IPS DF 19.7 (cell line): ENCODE measurements at regions not wholly inside any gene's neighbourhood (a gene's known extent, or its start where the extent isn't known, plus 50 kb on each side); places are given as distances from the start of the nearest gene placed in this dataset.
"Not testable (repeated sequence)": the region's sequence is repeated elsewhere in the genome, so short reads cannot be mapped to it uniquely, and the experiment has no call there.

Experiments
- DNase-seq: peaks from one replicate; pipeline ENCODE4 v3.0.0-alpha.2; 2013; ENCODE audit warnings: low read depth, low spot score

DNA sequence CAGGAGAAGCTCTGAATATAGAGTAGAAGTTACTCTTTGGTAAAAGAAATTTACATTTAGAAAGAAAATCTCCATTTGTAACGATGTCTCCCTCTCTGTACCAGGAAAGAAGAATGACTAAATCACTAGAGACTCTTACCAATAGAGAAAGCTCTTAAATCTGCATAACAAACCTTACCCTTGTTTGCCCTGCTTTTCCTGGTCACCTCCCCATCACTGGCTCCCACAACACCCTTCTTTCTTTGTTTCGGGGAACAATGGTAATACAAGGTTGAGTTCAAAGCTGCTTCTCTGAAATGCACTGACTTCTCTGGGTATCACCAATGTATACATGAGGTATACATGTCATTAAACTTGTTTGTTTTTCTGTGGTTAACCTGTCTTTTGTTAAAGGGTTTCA, 351.1 kb upstream of the FLRT2 start:
- peak; percentile 23 for DNase-seq

DNA sequence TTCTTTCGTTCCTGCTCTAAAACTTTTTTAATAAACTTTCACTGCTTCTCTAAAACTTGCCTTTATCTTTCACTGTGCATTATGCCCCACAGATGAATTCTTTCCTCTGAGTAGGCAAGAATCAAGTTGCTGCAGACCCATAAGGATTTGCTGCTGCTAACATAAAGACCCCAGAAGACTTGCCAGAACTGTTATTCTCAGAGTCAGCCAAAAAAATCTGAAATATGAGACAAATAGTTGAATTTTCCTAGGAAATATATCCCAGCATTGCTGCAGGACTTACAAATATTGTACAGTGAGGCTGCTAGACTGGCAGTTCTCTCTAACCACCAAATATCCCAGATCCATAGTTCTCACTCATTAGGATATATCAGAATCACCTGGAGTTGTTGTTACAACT, 349.1 kb upstream of the FLRT2 start:
- DNase-seq = no peak

DNA sequence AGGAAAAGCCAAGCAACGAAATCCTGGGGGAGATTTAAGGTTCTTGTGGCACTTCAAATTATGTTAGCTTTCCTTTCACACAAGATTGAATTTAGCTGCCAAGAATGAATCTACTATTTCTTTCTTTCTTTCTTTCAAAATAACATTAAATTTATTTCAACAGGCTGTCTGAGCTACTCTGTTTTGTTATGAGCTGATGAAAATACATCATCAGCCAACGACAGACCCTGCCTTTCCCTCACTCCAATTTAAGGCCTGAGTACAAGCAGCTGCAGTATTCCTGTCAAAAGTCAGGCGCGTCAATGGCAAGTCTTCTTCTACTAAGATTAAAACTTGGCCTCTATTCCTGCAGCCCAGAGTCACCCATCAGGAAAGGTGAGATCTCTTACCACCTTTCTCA, 347.7 kb upstream of the FLRT2 start:
- DNase-seq = no peak

DNA sequence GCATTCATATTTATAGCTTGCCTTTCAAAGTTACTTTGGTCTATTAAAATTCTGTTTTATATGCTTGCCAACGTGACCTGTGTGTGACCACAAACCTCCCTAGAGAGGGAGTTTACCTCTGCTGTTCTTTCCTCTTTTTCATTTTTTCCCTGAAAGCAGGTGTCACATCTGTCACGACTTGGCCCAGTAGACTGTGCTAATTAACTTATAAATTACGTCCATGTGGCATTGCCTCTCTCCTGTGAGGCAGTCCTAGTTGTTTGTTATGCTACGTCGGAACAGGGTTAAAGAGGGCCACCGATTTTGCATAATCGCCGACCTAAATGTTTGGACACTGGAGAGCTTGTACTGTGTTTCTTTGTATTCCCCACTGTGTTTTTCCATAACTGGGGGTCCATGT, 343.9 kb upstream of the FLRT2 start:
- DNase-seq = no peak

DNA sequence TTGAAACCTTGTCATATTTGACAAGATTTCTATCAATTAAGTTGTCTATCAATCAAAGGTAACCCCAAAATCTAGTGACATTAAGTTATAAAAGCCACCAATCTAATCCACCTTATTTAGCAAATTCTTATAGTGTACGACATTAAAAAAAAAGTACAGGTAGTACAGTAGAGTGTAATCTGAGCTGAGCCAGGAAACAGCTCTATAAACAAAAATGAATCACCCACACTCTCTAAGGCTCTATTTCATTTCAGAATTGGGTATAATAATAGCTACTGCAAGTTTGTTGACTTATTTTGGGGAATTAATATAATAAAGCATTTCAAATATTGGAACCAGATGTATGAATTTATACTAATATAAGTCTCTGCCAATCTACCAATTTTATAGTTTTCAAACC, 342.4 kb upstream of the FLRT2 start:
- DNase-seq = no peak

DNA sequence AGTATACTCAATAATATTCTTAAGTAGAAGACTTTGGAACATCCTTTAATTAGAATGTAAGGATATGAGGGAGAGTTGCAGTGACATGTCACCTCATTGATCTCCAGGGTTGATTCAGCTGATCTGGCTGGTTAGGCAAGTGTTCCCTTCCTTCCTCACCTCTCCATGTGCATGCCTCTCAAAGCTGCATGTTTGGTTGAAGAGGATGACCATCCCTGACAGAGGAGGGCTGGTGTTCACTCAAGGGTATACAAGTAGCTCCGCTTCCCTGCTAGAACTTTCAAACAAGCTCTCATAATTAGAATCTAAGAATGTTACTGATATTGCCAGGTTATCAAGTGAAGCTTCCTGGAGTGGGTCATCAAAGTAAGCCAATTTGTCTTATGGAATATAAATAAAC, 341.1 kb upstream of the FLRT2 start:
- DNase-seq = no peak

DNA sequence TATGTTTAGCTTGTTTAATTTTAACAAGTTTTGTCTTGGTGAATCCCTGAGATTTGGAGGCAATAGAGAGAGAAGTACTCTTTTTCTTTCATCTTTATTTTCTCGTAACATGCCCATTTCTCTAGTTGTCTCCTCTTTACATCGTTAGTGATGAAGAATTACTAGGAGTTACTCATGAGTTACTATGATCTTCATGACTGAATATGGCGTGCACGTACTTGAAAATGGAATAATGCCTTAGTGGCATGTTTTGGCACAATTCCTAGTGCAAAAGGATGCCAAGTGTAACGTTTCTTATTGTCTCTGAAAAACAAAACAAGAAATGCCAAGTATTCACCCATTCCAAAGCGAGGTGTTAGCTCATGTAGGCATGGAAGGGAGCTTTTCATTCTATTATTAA, 340.7 kb upstream of the FLRT2 start:
- DNase-seq = not testable (repeated sequence)

DNA sequence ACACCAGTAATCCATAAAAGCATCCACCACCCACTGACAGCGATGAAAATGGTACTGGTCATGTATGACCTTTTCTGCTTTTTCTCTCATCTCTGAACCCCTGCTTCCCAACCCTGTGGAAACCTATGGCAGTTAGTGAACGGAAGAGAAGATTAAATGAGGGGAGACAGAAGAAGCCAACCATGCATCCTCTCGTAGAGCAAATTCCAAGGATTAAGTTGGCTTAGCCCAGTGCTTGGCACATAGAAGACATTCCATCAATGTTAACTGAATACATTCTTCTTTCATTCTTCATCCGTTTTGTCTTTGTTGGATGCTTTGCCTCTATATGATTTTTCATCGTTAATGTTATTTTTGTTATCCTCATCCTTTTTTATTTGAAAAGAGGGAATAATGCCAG, 339.7 kb upstream of the FLRT2 start:
- DNase-seq = no peak

DNA sequence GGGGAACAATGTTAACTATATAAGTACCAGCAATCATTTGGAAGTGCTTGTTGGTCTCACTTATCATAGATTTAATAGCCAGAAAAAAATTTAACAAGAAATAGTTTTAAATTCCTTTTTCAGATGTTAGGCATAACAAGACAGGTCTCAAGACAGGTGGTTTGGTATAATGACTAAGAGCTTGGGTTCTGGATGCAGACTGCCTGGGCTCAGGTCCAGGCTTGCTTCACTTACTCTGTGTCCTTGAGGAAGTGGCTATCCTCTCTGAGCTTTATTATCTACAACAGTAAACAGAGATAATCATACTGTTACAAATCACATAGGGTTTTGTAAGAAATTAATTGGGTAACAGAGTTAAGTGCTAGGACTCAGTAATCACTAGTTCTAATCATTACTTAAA, 338.0 kb upstream of the FLRT2 start:
- DNase-seq = no peak

DNA sequence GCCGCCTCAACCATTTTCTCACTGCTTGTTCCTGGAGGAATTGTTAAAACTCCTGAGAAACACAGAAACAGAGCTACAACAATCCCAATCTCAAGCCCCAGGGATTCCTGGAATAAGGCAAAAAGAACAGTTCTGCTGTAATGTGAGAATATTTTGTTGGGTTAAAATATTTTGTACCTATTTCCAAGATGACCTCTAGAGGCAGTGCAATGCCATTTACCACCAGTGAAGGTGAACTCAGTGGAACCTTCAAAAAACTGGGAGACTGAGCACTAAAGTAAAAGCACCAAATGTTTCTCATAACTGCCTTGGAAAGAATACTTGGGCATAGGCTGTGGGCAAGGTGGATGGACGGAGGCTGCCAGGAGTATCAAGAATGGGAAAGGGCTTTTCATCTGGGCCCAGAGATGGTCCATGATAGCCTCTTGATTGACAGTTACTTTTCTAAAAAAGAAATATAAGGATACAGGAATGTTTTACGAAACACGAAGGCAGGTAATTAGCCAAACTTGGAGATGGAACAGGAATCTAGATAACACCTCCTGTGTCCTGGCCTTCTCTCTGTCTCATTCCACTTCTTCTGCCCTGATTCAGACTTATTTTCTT, 334.0 kb upstream of the FLRT2 start:
- no peak for DNase-seq

DNA sequence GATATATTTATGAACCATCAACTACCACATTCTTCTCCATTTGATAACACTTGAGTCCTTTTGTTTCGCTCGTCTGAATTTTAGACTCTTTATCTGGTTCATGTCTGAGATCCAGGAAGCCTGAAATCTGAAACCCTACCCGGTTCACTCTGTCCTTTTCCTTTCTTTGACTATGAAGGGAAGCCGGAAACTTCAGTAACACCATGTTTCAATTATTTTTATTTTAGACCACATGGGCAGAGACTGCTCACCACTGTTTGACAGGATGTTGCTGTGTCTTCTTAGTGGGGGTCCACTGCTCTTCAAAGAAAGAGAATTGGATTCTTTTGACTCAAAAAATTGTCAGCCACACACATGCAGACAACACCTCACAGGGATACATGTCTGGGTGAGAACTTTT, 331.9 kb upstream of the FLRT2 start:
- DNase-seq = no peak

DNA sequence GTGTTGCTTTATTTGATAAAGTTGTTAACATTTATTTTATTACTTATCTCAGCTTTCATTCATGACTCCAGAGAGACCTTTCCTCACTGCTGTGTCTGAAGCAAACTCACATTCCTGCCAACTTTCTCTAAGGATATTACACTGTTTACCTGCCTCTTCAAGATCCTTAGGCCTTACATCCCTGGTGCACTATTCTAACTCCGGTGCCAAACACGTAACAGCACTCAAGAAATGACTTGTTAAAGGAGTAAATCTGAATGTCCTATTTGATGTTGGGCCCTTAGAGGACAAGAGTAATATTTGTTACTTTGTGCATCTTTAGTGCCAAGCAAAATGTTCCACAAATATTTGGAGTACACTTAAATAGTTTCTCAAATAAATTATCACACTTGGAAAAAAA, 324.1 kb upstream of the FLRT2 start:
- no peak for DNase-seq

DNA sequence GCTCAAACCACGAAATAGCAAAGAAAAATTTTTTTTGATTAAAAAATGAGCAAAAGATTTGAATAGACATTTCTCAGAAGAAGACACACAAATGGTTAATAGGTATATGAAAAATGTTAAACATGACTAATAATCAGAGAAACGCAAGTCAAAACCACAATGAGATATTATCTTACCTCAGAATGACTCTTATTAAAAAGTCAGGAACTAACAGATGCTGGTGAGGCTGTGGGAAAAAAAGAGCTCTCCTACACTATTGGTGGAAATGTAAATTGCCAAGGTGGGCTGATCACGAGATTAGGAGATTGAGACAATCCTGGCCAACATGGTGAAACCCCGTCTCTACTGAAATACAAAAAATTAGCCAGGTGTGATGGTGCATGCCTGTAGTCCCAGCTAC, 315.5 kb upstream of the FLRT2 start:
- no peak for DNase-seq

DNA sequence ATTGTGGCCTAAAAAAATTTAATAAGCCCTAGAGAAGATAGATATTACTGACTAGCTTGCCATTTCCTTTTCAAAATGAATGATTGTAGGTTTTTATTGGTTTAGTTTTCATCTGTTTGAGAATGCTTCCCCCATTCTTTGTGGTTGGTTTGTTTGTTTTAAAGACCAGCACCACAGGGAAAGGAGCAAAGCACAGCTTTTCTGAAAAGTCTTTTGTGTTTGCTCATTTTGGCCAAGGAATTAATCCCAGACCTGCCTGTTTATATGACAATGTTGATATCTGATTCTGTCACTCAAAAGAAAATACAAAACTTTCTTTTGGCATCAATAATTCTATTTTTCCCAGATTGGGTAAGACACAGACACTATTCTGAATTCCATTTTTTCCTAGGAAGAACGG, 312.5 kb upstream of the FLRT2 start:
- DNase-seq = no peak

DNA sequence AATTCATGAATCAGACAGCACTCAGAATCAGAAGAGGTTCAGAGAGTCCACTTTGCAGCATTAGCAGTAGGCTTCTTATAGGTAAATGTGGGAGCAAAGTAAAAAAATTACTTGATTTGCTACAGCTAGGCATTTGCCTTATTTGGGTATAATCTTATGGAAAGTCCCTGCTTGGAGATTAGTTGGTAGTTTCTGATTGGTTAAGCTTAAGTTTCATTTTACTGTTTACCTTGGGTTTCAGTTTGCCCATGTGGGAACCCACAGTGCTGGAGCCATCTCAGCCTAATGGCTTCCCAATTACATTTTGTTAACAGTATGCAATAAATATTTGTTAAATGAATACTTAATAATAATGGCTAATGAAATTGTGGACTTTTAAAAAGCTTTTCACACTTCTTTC, 311.0 kb upstream of the FLRT2 start:
- DNase-seq = no peak

DNA sequence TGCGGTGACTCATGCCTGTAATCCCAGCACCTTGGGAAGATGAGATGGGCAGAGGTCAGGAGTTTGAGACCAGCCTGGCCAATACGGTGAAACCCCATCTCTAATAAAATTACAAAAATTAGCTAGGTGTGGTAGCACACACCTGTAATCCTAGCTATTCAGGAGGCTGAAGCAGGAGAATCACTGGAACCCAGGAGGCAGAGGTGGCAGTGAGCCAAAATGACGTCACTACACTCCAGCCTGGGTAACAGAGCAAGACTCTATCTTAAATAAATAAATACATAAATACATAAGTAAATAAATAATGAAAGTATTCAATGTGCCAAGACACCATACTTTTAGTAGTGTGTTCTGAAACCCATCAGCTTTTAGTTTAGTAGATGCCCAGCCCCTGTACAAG, 308.1 kb upstream of the FLRT2 start:
- no peak for DNase-seq

DNA sequence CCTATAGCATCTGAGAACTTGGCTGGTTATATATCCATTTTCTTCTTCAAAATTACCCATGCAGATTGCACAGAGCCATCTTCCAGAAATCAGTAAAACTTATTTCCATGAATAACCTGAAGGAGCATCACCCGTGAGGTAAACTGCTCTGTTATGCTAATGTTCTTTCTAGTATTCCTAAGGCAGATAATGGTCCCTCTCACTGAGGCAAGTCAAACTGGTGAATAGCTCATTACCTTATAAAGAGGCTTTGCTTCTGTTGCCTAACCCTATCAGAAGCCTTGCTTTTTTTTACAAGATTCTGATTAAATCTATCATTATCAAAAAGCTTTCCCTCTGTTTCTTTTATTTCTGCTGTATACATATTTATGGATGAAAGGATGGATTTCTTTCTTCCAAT, 307.6 kb upstream of the FLRT2 start:
- no peak for DNase-seq

DNA sequence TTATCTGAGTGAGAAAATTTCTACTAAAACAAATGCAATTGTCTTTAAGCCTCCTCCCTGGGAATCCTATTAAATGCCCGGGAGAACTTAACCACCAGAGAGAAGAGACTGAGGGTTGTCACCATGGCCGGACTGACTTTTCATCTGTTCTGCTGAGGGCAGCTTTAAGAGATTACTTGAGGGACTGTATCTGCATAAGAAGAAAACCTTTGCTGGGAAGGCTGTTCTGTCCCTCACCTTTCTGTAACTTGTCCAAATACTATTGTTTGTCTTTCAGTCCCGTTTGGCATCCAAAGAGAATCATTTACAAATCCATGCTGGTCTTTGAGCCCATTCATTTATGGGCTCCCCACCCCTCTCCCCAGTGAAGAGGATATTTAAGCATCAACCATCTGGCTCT, 306.3 kb upstream of the FLRT2 start:
- no peak for DNase-seq

DNA sequence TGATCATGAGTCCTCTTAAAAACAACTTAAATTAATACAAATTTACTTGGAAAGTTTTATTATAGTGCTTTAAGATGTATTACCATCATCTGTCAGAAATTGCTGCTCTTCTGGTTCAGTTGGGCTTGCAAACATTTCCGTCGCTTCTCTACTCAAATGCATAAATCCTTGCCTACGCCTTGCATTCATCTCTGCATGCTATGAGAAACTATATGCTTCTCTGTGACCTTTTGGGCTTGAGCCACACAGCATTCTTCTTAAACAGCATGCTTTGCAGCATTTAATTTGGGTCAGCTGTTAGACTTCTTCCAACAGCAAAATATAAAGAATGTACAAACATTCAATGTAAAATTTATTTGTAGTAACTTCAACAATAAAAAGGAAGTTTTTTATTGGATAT, 305.7 kb upstream of the FLRT2 start:
- no peak for DNase-seq

DNA sequence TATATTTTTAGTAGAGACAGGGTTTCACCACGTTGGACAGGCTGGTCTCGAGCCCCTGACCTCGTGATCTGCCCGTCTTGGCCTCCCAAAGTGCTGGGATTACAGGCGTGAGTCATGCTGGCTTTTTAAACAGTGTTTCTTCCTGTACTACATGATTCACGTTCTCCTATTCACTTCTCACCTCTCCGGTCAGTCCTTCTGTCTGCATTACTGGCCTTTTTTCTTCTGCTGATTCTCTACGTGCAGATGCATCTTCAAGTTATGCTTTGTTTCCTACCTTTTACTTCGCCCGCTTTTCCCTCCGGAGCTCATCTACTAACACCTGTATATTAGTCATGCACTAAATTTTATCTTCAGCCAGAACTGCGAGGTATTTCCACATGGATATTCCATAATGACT, 296.2 kb upstream of the FLRT2 start:
- DNase-seq = no peak

DNA sequence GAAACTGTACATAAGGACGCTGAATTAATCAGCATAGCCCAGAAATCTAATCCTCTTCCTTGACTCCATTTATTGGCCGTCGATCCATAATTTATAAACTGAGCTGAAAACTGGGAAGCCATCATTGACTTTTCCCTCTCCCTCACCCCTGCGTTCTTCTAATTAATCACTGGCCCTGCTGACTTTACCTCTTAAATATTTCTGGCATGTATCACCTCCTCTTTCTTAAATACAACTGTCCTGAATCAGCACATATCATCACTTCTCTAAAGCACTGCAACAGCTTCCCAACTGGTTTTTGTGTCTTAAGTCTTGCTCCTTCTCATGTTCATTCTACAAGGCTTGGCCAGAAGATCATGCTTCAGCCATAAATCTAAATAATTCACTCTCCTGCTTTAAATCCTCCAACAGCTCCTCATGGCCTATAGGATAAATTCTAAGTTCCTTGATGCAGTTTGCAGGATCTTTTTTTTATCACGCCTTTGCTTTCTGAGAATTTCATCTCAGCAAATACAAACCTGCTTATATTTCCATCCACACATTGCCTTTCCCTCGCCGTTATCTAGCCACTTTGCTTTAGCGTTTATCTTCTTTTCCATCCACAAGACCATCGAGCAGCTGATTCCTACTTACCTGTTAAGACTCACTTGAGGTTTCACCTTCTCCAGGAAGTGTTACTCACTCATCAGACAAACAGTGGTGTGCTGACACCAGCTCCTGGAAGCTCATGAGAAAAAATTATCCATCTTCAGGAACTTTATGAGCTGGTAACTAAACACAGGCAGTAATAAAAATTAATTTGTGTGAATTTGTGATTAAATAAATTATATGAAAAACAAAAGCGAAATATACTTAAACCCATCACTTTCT, 295.6 kb upstream of the FLRT2 start:
- DNase-seq = no peak

DNA sequence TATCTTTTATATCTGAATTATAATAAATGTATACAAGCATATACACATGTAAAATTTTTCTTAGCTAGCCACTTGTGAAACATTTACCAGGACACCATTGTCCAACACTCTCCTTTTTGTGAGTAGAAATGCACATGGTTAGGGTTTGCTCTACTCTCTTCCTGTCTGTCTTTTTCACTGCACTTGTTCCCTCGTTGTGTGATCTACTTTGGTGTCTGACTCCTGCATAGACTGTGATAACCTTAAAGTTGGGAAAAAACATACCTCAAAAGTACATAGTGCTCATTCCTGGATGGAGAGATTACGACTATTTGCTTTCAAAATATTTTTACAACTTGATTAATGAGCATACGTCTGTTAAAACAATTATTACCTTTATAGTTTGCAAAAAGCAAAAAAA, 294.1 kb upstream of the FLRT2 start:
- no peak for DNase-seq

DNA sequence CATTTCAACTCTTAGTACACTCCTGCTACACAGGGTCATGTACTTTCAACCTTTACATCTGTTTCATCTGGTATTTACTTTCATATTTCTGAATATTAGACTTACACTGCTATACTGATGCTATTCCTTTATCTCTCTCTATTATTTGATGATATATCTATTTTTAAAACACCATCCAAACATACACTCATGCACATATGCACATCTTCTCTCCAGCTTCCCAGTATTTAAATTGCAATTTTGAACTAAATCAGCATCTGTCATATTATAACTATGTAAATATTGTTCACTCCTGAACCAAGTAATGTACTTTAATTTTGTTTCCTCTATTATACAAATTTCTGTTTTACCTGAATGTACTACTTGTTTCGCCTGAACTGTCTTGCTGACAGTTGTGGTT, 293.6 kb upstream of the FLRT2 start:
- no peak for DNase-seq

DNA sequence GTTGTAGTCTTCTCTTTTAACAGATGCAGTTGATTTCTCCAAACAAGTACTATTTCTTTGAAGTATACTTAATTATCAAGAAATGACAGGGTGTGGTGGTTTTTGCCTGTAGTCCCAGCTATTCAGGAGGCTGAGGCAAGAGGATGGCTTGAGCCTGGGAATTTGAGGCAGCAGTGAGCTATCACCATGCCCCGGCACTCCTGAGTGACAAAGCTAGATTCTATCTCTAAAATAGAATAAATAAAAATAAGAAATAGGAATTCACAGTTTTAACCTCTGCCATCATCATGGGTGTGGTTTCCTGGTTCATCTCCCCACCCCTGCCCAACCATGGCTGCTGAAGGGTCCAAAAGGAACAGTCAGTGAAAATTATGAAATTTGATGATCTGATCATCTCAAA, 290.2 kb upstream of the FLRT2 start:
- DNase-seq = no peak
